ENCODE measurements at regions not wholly inside any gene's neighbourhood (a gene's known extent, or its start where the extent isn't known, plus 50 kb on each side); places are given as distances from the start of the nearest gene placed in this dataset.
"Not testable (repeated sequence)": the region's sequence is repeated elsewhere in the genome, so short reads cannot be mapped to it uniquely, and the experiment has no call there.

DNA sequence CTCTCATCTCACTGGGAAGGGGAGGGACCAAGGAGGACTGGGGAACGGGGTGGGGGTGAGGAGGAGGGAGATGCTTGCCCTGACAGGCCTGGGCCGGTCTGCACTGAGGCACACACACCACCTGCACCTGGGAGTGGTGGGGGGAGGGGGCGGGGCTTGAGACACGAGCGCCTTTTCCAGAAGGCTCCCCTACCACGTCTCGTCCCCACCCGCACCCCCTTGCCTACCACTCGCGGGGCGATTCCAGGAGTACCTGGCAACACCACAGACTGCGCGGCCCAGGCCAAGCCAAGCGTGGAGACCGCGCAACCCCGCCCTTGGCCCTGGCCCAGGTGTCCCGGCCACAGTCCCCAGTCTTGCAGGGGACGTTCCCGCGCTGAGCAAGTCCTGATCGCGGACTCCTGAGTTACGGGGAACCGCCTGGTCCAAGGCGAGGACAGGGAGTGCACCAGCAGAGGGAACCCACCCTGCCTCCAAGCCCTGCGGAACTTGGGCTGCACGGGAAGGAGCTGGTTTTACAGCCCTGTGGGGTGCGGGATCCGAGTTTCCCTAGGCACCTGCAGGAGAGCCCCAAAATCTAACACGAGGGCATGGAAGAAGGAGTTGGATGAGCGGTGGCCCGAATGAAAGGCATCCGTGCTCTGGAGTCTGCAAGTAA is 68.1 kb upstream of the SH3GL3 start:
- Histone ChIP-seq H3K27me3 (ENCODE audit: control insufficient read depth, insufficient read depth, low read length) (no peaks in the 10 kb centered on the region), H3K36me3 (ENCODE audit: control insufficient read depth, insufficient read depth, low read length) (no peaks in the 10 kb centered on the region), H3K4me3 (ENCODE audit: low read depth, low read length) (no peak overlapping the region)
- TF ChIP-seq, protein P1, sequence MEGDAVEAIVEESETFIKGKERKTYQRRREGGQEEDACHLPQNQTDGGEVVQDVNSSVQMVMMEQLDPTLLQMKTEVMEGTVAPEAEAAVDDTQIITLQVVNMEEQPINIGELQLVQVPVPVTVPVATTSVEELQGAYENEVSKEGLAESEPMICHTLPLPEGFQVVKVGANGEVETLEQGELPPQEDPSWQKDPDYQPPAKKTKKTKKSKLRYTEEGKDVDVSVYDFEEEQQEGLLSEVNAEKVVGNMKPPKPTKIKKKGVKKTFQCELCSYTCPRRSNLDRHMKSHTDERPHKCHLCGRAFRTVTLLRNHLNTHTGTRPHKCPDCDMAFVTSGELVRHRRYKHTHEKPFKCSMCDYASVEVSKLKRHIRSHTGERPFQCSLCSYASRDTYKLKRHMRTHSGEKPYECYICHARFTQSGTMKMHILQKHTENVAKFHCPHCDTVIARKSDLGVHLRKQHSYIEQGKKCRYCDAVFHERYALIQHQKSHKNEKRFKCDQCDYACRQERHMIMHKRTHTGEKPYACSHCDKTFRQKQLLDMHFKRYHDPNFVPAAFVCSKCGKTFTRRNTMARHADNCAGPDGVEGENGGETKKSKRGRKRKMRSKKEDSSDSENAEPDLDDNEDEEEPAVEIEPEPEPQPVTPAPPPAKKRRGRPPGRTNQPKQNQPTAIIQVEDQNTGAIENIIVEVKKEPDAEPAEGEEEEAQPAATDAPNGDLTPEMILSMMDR (IDR thresholded peaks at IDR 0.05; ENCODE audit: insufficient read depth, low read length, poor library complexity, severe bottlenecking) = no peak
- DNase-seq (ENCODE audit: low read depth) = no peak

DNA sequence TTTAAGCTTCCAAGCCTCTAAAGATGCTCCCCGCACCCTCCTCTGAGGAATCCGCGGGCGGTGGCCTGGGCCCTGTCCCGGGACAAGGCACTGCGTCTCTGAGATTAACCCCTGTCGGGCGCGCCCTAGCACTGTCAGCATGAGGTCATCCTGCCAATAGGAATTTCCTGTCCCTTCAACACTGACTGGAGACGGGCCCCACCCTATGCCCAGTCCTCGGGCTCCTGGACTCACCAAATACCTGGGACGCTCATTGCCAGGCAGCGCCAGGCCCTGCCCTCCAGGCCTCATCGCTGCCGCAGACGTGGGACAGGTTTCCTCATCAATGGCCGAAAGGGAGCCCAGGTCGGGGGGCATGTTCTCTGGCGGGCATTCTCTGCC is 67.6 kb upstream of the SH3GL3 start:
- TF ChIP-seq, protein P1 (IDR thresholded peaks at IDR 0.05; ENCODE audit: insufficient read depth, low read length, poor library complexity, severe bottlenecking) = no peak
- no peak for DNase-seq (ENCODE audit: low read depth)
- no peaks in the 10 kb centered on the region for H3K36me3 ChIP-seq (ENCODE audit: control insufficient read depth, insufficient read depth, low read length)
- H3K4me3 ChIP-seq (ENCODE audit: low read depth, low read length) = no peak overlapping the region
- no peaks in the 10 kb centered on the region for H3K27me3 ChIP-seq (ENCODE audit: control insufficient read depth, insufficient read depth, low read length)

DNA sequence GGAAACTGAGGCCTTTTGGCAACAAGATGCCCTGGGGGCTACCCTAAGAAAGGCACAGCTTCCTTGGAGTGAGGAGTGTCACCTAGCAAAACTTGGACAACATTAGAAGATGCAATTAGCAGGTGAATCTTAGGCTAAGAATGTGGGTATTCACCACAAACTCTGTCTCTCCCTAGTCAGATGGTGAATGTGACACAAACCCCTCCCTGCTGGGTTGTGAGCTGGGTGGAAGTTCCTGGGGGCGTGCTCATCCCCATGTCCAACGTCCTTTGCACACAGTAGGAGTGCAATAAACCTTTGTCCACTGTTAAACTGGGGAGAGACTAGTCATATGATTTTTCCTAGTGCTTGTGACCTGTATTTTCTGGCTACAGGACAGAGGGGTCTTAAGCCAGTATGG is 67.1 kb upstream of the SH3GL3 start:
- Histone ChIP-seq H3K27me3 (ENCODE audit: control insufficient read depth, insufficient read depth, low read length) (no peaks in the 10 kb centered on the region), H3K4me3 (ENCODE audit: low read depth, low read length) (no peak overlapping the region), H3K36me3 (ENCODE audit: control insufficient read depth, insufficient read depth, low read length) (no peaks in the 10 kb centered on the region)
- peak; percentile 48 for DNase-seq (ENCODE audit: low read depth)
- TF ChIP-seq, protein P1 (IDR thresholded peaks at IDR 0.05; ENCODE audit: insufficient read depth, low read length, poor library complexity, severe bottlenecking) = no peak

DNA sequence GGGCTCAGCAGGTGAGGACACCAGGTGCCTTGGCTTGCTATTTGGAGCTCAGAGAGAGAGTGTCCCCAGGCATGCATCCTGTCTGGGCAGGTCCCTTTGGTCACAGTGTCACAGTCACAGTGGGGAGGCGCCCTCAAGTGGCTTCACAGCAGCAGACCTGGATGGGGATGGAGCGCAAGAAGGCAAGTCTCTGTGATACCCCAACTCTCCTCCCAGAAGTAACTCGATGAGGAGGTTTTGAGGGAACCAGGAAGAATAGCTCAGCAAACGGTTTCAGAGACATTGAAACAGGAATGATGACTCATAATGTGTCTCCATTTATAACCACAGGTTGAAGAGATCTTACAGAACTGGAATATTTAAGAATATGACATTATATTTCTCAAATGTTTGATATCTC is 66.5 kb upstream of the SH3GL3 start:
- TF ChIP-seq, protein P1 (IDR thresholded peaks at IDR 0.05; ENCODE audit: insufficient read depth, low read length, poor library complexity, severe bottlenecking) = peak; percentile 50
- DNase-seq (ENCODE audit: low read depth) = no peak
- Histone ChIP-seq H3K4me3 (ENCODE audit: low read depth, low read length) (no peak overlapping the region), H3K36me3 (ENCODE audit: control insufficient read depth, insufficient read depth, low read length) (no peaks in the 10 kb centered on the region), H3K27me3 (ENCODE audit: control insufficient read depth, insufficient read depth, low read length) (no peaks in the 10 kb centered on the region)

DNA sequence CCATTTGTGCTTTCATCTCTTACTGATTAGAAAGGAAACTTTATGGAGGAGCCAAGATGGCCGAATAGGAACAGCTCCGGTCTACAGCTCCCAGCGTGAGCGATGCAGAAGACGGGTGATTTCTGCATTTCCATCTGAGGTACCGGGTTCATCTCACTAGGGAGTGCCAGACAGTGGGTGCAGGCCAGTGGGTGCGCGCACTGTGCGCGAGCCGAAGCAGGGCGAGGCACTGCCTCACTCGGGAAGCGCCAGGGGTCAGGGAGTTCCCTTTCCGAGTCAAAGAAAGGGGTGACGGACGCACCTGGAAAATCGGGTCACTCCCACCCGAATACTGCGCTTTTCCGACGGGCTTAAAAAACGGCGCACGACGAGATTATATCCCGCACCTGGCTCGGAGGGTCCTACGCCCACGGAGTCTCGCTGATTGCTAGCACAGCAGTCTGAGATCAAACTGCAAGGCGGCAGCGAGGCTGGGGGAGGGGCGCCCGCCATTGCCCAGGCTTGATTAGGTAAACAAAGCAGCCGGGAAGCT is 63.5 kb upstream of the SH3GL3 start:
- H3K36me3 ChIP-seq (ENCODE audit: control insufficient read depth, insufficient read depth, low read length); DNase-seq (ENCODE audit: low read depth); H3K27me3 ChIP-seq (ENCODE audit: control insufficient read depth, insufficient read depth, low read length); H3K4me3 ChIP-seq (ENCODE audit: low read depth, low read length): not testable (repeated sequence)

- Histone ChIP-seq H3K4me3 (ENCODE audit: low read depth, low read length) (no peak overlapping the region), H3K27me3 (ENCODE audit: control insufficient read depth, insufficient read depth, low read length) (no peaks in the 10 kb centered on the region), H3K36me3 (ENCODE audit: control insufficient read depth, insufficient read depth, low read length) (no peaks in the 10 kb centered on the region)
- no peak for DNase-seq (ENCODE audit: low read depth)
- TF ChIP-seq, protein P1 (IDR thresholded peaks at IDR 0.05; ENCODE audit: insufficient read depth, low read length, poor library complexity, severe bottlenecking) = no peak
Observed at GRCh38 chr15:83396101-83396500, 51.0 kb upstream of the SH3GL3 start.

Measured in kidney epithelial cell (primary cell).